ENCODE measurements at regions not wholly inside any gene's neighbourhood (a gene's known extent, or its start where the extent isn't known, plus 50 kb on each side); places are given as distances from the start of the nearest gene placed in this dataset.

DNA sequence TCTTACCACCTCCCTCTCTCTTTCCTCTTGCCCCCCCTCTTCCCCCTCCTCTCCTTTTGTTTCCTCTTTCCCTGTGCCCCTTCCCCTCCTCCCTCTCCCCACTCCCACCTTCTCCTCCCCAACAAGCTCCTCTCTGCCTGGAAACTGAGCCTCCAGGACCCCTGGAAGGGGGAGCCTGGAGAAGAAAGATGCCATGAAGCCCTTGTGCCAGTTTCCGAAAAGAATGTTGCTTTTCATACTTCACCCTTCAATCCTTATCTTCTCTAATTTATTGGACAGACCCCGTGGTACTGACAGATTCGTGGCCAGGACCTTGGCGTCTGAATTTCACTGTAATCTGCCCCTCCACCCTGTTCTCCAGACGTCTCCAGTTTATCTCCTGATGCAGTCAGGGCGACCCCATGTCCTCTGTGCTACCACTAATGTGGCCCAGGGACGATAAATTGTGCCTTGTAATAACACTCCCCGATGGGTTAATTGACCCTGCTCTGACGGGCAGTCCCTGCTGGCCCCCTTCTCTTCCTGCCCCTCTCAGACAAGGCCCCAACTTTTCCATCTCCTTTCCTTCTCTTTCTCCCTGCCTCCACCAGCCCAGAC, 138.4 kb upstream of the GSE1 start:
- ATAC-seq (no peak), FAIRE-seq (no peak), DNase-seq (ENCODE audit: low spot score) (no peak)
- H3K9ac ChIP-seq (ENCODE audit: insufficient read depth, low read depth, low read length): no peak overlapping the region
- no peak overlapping the region for H3K4me3 ChIP-seq (replicated peaks in 1 of 3; ENCODE audit: insufficient read depth in 1 of 3, low read depth in 2 of 3, low read length in 3 of 3)
- H3K9me3 ChIP-seq (ENCODE audit: low read length): no peaks in the 10 kb centered on the region
- no peak overlapping the region for H3K27ac ChIP-seq (ENCODE audit: extremely low read length, insufficient read depth, low read length)
- in situ Hi-C loops (cut with HindIII; ENCODE audit: extremely low pct_ligation_motif_present, low pct_unique_long_range_greater_than_20kb): no loop called here
- H2AFZ ChIP-seq (ENCODE audit: low read length): no peak overlapping the region
- intact Hi-C loops (cut with micrococcal nuclease; ENCODE audit: unreplicated experiment): no loop called here
- peaks cover 22% of the 10 kb centered on the region for H3K4me1 ChIP-seq (ENCODE audit: insufficient read depth, low read length)
- peaks cover 18 to 52% of the 10 kb centered on the region in 2 experiments for H3K27me3 ChIP-seq (ENCODE audit: control insufficient read depth in 1 of 2, insufficient read depth in 2 of 2, low read length in 2 of 2)
- CTCF ChIA-PET (ENCODE audit: low intra/inter-chr PET ratio, low total read pairs): no interaction called here
- H3K36me3 ChIP-seq (replicated peaks in 1 of 2; ENCODE audit: control insufficient read depth in 1 of 2, insufficient read depth in 2 of 2, low read length in 2 of 2): no peaks in the 10 kb centered on the region
- H3K79me2 ChIP-seq (ENCODE audit: insufficient read depth, low read length): no peaks in the 10 kb centered on the region
- no peak overlapping the region for H3K4me2 ChIP-seq (ENCODE audit: low read depth, low read length)
- POLR2A ChIA-PET: no interaction called here
- H4K20me1 ChIP-seq (ENCODE audit: insufficient read depth, low read length): peaks cover 8% of the 10 kb centered on the region; the same call in 1 of the 2 replicates
- WGBS (ENCODE audit: low lambda C conversion rate): 46% methylated on average over 9 of the region's 9 CpGs
- no peak for TF ChIP-seq FOXP1 (IDR thresholded peaks at IDR 0.05)
- no peak for TF ChIP-seq FOXP1 (CRISPR knock-in tag; IDR thresholded peaks at IDR 0.05)
- no peak for TF ChIP-seq BCL3 (CRISPR knock-in tag; IDR thresholded peaks at IDR 0.05)
- no peak for TF ChIP-seq ZNF616 (CRISPR knock-in tag; IDR thresholded peaks at IDR 0.05; ENCODE audit: low read depth)
- peak; percentile 25 for TF ChIP-seq PCBP2 (optimal IDR thresholded peaks at IDR 0.05; ENCODE audit: low read depth, low read length, poor library complexity, severe bottlenecking)
- TF ChIP-seq ZNF101 (CRISPR knock-in tag; IDR thresholded peaks at IDR 0.05; ENCODE audit: borderline replicate concordance, low read depth): no peak
- no TSS peak for BruUV-seq (replicated peaks)

- Histone ChIP-seq H3K36me3 (replicated peaks in 1 of 2; ENCODE audit: control insufficient read depth in 1 of 2, insufficient read depth in 2 of 2, low read length in 2 of 2) (no peaks in the 10 kb centered on the region), H3K27ac (ENCODE audit: extremely low read length, insufficient read depth, low read length) (no peak overlapping the region), H3K9ac (ENCODE audit: insufficient read depth, low read depth, low read length) (no peak overlapping the region), H3K4me1 (ENCODE audit: insufficient read depth, low read length) (peaks cover 22% of the 10 kb centered on the region), H3K79me2 (ENCODE audit: insufficient read depth, low read length) (no peaks in the 10 kb centered on the region), H2AFZ (ENCODE audit: low read length) (no peak overlapping the region), H3K27me3 (ENCODE audit: control insufficient read depth in 1 of 2, insufficient read depth in 2 of 2, low read length in 2 of 2) (peaks cover 13 to 47% of the 10 kb centered on the region in 2 experiments), H3K9me3 (ENCODE audit: low read length) (no peaks in the 10 kb centered on the region), H3K4me2 (ENCODE audit: low read depth, low read length) (no peak overlapping the region), H4K20me1 (ENCODE audit: insufficient read depth, low read length) (peaks cover 8% of the 10 kb centered on the region; the same call in 1 of the 2 replicates), H3K4me3 (replicated peaks in 1 of 3; ENCODE audit: insufficient read depth in 1 of 3, low read depth in 2 of 3, low read length in 3 of 3) (no peak overlapping the region)
- no TSS peak for BruUV-seq (replicated peaks)
- intact Hi-C loops (cut with micrococcal nuclease; ENCODE audit: unreplicated experiment) (no loop called here), in situ Hi-C loops (cut with HindIII; ENCODE audit: extremely low pct_ligation_motif_present, low pct_unique_long_range_greater_than_20kb) (no loop called here)
- FAIRE-seq (no peak), DNase-seq (ENCODE audit: low spot score) (no peak), ATAC-seq (peak; percentile 14; the same call in 2 of the 3 replicates)
- ChIA-PET POLR2A (no interaction called here), CTCF (ENCODE audit: low intra/inter-chr PET ratio, low total read pairs) (no interaction called here)
- TF ChIP-seq KDM5B (CRISPR knock-in tag; IDR thresholded peaks at IDR 0.05; ENCODE audit: borderline replicate concordance): no peak
- WGBS (ENCODE audit: low lambda C conversion rate): 56% methylated on average over 8 of the region's 8 CpGs
Observed at GRCh38 chr16:85475233-85475632, 137.9 kb upstream of the GSE1 start.
